AG09319 (cell line): ENCODE measurements at regions not wholly inside any gene's neighbourhood (a gene's known extent, or its start where the extent isn't known, plus 50 kb on each side); places are given as distances from the start of the nearest gene placed in this dataset.

Source experiments
- DNase-seq: peaks from one replicate; pipeline ENCODE4 v3.0.0-alpha.2; 2010; ENCODE audit warnings: low read depth; ENCODE audit errors: extremely low read depth
- TF ChIP-seq, protein P1 (sequence below): IDR thresholded peaks from 2 replicates; pipeline ENCODE4 v1.5.1; 2011; ENCODE audit warnings: low read depth, mild to moderate bottlenecking, inconsistent platforms, low read length, moderate library complexity

DNA sequence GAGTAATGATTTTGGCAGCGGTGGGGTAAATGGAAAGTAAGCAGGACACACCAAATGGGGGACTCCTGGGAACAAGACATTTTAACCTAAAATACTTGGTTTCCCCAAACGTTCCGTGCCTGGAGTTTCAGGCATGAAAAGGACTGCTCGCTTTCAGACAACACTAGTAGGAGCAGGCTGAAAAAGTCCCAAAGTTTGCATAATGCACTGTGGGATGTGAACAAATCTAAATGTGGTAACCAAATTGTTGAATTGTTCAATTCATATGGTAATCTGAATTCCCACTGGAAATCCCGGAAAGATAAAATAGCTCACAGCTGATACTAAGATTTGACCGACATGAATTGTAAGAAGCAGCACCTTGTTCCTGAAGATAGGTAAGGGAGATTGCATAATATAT, 467.2 kb upstream of the ARGLU1 start:
- DNase-seq: no peak

DNA sequence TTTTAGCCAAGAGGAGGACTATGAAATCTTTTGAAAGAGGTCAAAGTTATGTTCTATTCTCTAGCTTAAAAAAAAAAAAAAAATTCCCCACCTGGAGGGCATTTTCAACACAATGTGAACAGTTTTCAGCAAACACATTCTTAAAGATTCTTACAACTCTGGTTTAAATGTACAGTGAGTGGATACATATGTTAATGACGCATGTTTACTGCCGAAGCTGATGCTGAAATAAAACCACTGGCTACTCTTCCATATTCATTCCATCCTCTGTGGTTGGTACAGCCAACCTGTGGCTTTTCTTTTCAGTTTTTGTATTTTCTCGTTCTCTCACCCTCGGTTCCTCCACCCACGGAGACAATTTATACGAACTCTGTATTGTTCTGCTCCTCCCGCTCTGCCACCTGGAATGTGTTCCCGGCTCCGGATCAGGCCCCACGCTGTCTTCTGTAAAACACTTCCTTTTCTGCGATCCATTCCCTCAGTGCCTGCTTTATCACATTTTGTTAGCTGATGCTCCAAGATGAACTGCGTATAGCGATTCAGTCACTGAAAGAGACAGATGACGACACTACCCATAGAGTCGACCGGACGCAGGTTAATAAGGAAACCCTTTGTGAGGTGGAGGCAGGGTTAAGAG, 466.4 kb upstream of the ARGLU1 start:
- TF ChIP-seq, protein P1, sequence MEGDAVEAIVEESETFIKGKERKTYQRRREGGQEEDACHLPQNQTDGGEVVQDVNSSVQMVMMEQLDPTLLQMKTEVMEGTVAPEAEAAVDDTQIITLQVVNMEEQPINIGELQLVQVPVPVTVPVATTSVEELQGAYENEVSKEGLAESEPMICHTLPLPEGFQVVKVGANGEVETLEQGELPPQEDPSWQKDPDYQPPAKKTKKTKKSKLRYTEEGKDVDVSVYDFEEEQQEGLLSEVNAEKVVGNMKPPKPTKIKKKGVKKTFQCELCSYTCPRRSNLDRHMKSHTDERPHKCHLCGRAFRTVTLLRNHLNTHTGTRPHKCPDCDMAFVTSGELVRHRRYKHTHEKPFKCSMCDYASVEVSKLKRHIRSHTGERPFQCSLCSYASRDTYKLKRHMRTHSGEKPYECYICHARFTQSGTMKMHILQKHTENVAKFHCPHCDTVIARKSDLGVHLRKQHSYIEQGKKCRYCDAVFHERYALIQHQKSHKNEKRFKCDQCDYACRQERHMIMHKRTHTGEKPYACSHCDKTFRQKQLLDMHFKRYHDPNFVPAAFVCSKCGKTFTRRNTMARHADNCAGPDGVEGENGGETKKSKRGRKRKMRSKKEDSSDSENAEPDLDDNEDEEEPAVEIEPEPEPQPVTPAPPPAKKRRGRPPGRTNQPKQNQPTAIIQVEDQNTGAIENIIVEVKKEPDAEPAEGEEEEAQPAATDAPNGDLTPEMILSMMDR: no peak
- DNase-seq: no peak

More for the DNA sequence above, 467.2 kb upstream of the ARGLU1 start:
- TF ChIP-seq, protein P1: no peak

DNA sequence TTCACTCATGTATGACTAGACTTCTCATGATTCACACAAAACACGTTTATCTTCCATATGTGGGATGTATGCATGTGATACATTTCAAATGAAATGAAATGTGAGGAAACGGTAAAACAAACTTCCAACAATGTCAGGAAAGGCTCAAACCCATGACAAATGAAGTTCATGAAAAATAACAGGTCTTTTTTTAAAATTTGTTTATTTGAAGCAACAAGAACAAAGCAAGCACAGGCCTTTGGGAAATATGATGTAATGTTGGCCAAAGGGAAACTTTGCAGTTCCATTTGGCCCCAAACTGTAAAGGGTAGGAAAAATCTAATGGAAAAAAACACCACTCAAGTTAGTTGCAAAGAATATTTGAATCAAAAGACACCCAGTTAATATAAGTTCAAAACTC, 463.8 kb upstream of the ARGLU1 start:
- TF ChIP-seq, protein P1: no peak
- DNase-seq: no peak

DNA sequence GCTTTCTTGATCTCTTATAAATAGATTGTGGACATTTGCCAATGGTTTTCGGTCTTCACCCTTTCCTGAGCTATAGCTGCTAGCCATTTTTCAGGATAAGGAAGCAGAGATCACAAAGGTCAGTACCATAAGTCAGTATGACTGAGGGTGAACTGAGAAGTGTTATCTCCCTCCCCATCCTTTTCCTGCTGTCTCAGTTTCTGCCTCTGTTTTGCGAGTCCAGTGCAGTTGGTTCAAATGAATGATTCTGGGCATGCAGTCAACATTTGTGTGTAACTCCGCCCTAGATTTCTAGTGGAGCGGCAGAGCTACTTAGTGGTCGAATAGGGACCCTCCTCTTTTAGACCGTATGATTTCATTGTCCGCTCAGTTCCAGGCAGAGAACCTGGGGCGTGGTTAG, 460.8 kb upstream of the ARGLU1 start:
- TF ChIP-seq, protein P1: no peak

DNA sequence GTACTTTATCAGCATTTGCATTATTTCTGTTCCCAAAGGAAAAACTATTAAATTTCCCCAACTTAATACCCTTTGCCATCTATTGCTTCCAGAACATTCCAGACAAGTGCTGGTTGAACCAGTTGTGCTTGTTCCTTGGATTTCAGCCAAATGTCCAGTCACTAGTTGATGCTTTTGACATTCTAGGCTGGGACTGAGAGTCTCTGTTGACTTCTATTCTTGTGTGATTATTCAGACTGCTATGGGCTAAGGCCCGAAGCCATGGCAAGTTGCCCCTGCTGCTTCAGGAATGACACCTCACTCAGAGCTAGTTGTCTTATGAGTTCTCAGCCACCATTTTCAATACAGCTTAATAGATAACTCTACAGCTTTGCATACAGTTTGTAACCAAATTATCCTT, 458.1 kb upstream of the ARGLU1 start:
- no peak for DNase-seq
- TF ChIP-seq, protein P1: no peak

More for the DNA sequence above, 460.8 kb upstream of the ARGLU1 start:
- DNase-seq: no peak

DNA sequence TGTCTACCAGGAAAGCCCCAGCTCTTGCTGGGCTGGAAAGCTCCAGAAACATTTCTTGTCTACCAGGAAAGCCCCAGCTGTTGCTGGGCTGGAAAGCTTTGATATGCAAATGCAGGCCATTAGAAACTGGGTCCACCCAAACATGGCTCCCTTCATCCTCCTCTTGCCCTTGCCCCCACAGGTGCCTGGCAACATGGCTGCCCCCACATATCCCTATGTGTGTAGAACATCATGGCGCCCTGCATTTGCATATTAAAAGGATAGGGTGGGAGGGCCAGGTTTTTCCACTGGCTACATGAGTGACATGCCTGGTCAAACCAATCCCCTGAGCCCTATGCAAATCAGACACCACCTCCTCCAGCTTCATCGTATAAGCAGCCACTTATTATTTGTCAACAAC, 455.4 kb upstream of the ARGLU1 start:
- TF ChIP-seq, protein P1: no peak
- DNase-seq: no peak

DNA sequence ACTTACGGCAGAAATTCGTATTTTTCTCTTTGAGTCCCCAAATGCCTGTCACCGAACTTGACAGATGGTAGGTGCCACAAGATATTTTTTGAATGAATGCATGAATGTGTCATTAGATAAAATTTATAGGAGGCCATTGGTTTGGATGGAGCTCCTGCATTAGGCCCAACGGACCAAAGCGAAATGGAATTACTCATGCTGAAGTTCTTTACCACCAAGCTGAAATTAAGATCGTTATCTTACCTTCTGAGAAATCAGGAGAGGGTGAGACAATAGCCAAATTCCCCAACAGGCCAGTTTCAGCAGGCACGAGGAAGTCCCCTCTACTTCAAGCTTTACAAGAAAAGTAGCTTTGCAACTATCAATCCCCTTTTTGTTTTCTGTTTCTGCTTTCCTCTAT, 452.5 kb upstream of the ARGLU1 start:
- DNase-seq: no peak
- TF ChIP-seq, protein P1: no peak
